Activated CD8-positive, alpha-beta T cell treated with anti-CD3 and anti-CD28 coated beads for 36 hours (primary cell): ENCODE measurements at regions not wholly inside any gene's neighbourhood (a gene's known extent, or its start where the extent isn't known, plus 50 kb on each side); places are given as distances from the start of the nearest gene placed in this dataset.
"Not testable (repeated sequence)": the region's sequence is repeated elsewhere in the genome, so short reads cannot be mapped to it uniquely, and the experiment has no call there.

Experiments
- ATAC-seq: fragments of 200-7000 bp; cut with Tn5 transposase; one replicate; pipeline ENCODE4 v1.10.0; 2021; ENCODE audit warnings: mild to moderate bottlenecking, moderate library complexity
- CTCF ChIA-PET: fragments of 350-600 bp; sonication (Branson Sonifier 250); formaldehyde crosslinking; loops from one replicate; lab custom pipeline; 2021; ENCODE audit warnings: antibody characterized with exemption; lab: Charles Lee
- POLR2A ChIA-PET: fragments of 350-600 bp; sonication (Branson Sonifier 250); formaldehyde crosslinking; loops from one replicate; lab custom pipeline; 2021; ENCODE audit warnings: antibody characterized with exemption; lab: Charles Lee
- DNase-seq: peaks from one replicate; pipeline ENCODE4 v3.0.0-alpha.2; 2020
- H3K27ac Mint-ChIP-seq: one replicate; pipeline ENCODE4 v1.8.0; 2021; ENCODE audit warnings: mild to moderate bottlenecking, mixed read lengths
- H3K27me3 Mint-ChIP-seq: one replicate; pipeline ENCODE4 v1.8.0; 2021; ENCODE audit warnings: mixed read lengths
- H3K36me3 Mint-ChIP-seq: one replicate; pipeline ENCODE4 v1.8.0; 2021; ENCODE audit warnings: low read depth, mixed read lengths
- H3K4me1 Mint-ChIP-seq: one replicate; pipeline ENCODE4 v1.8.0; 2021; ENCODE audit warnings: low read depth, mixed read lengths
- H3K4me3 Mint-ChIP-seq: one replicate; pipeline ENCODE4 v1.8.0; 2021; ENCODE audit warnings: mild to moderate bottlenecking, moderate library complexity, mixed read lengths
- H3K9me3 Mint-ChIP-seq: one replicate; pipeline ENCODE4 v1.8.0; 2021; ENCODE audit warnings: mixed read lengths
- CTCF ChIP-seq: fragments of 200-600 bp; IDR thresholded peaks from one replicate; pipeline ENCODE4 v1.8.0; 2022; ENCODE audit warnings: antibody characterized with exemption, mild to moderate bottlenecking
- intact Hi-C: fragments of 100-400 bp; cut with micrococcal nuclease; formaldehyde crosslinking; loops from one replicate; pipeline ENCODE4 v1.10.0; 2022

DNA sequence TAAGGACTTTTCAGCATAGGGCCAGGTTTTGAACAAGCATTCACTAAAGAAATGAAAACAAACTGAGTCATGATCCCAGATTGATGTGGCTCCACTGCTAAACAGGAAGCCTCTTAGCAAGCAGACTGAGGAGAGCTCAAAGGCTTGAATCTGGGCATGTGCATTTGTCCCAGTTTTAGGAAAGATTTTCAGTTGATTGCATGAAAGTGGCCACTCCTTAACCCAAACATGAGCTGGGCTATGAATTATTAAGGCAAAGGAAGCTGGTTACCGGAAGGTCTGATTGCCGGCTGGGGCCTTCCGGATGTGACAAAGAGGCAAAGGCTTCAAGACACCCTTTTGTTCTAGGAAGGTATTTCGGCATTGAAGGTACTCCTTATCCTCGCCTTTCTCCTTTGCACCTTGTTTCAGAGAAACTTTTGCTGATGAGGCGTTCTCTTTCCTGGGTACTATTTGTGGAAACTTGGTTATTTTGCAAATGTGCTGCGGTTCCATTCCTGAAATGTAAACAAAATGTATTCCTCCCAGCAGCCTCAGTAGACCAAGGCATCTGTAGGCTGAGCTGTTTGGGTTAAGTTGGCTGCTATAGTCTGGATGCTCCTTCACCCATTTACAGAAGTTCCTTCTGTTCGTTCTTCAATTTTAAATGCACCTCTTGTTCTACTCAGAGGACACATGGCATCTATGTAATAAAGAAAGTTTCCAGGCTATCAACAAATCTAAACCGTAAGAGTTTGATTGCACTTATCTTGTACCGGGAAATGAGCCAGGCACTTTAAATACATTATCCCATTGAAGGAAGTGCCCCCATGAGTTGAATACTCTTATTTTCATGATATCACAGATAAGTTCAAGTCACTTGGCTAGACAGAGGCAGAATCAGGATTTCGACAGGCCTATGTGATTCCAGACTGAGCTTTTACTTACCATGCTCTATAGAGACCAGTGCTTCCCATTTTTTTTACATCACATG is 115.6 kb upstream of the METAP2 start:
- POLR2A ChIA-PET, result no interaction called here
- TF ChIP-seq CTCF, result no peak

DNA sequence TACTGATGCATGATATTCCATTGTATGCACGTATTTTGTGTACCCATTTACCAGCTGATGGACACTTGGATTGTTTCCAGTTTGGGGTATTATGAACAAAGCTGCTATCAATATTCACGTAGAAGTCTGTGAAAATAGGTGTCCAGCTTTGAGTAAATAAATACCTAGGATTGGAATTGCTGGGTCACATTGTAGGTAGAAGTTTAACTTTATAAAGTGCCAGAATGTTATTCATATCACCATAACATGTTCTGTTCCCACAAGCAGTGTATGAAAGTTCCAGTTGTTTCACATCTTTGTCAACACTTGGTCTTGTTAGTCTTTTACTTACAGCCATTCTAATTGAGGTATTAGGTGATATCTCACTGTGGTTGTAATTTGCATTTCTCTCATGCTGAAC is 108.0 kb upstream of the METAP2 start:
- ChIA-PET POLR2A (no interaction called here), CTCF (no interaction called here)
- no peak for ATAC-seq
- Mint-ChIP-seq H3K27me3 (peaks cover 4% of the 10 kb centered on the region), H3K4me3 (no peak overlapping the region), H3K27ac (no peak overlapping the region), H3K36me3 (no peaks in the 10 kb centered on the region), H3K4me1 (no peaks in the 10 kb centered on the region), H3K9me3 (no peaks in the 10 kb centered on the region)
- intact Hi-C loops, result no loop called here
- no peak for TF ChIP-seq CTCF
- DNase-seq, result no peak

More for the DNA sequence above, 115.6 kb upstream of the METAP2 start:
- Mint-ChIP-seq H3K4me1 (no peaks in the 10 kb centered on the region), H3K27me3 (no peaks in the 10 kb centered on the region), H3K9me3 (no peaks in the 10 kb centered on the region), H3K27ac (no peak overlapping the region), H3K4me3 (no peak overlapping the region), H3K36me3 (no peaks in the 10 kb centered on the region)
- DNase-seq, result no peak
- ATAC-seq, result no peak
- intact Hi-C loops, result no loop called here
- CTCF ChIA-PET, result interaction anchor here (1.0 kb wide), 1 partner anchor 81 kb away, joined by 3 read pairs; no protein-coding TSS in a partner anchor

- ATAC-seq, result no peak
- H3K27ac Mint-ChIP-seq, result no peak overlapping the region
- ChIA-PET POLR2A (interaction anchor here (0.6 kb wide), 1 partner anchor 37 kb away, joined by 3 read pairs; no protein-coding TSS in a partner anchor), CTCF (no interaction called here)
- intact Hi-C loops, result no loop called here
- DNase-seq, result no peak
- no peak overlapping the region for H3K4me3 Mint-ChIP-seq
- no peak for TF ChIP-seq CTCF
- H3K27me3 Mint-ChIP-seq, result peaks cover 6% of the 10 kb centered on the region
- no peaks in the 10 kb centered on the region for H3K36me3 Mint-ChIP-seq
- no peaks in the 10 kb centered on the region for H3K4me1 Mint-ChIP-seq
- no peaks in the 10 kb centered on the region for H3K9me3 Mint-ChIP-seq
These were observed 105.0 kb upstream of the METAP2 start for GRCh38 chr12:95368931-95369330.

GRCh38 chr12:95371571-95371970 is 102.4 kb upstream of the METAP2 start:
- DNase-seq (no peak), ATAC-seq (no peak)
- Mint-ChIP-seq H3K27ac (no peak overlapping the region), H3K36me3 (no peaks in the 10 kb centered on the region), H3K4me1 (no peaks in the 10 kb centered on the region), H3K9me3 (no peaks in the 10 kb centered on the region), H3K4me3 (no peak overlapping the region), H3K27me3 (peaks cover 4% of the 10 kb centered on the region)
- intact Hi-C loops, result no loop called here
- no peak for TF ChIP-seq CTCF
- POLR2A ChIA-PET, result no interaction called here
- CTCF ChIA-PET, result no interaction called here

GRCh38 chr12:95379481-95379880 is 94.5 kb upstream of the METAP2 start:
- H3K36me3 Mint-ChIP-seq, POLR2A ChIA-PET, CTCF ChIA-PET, H3K27ac Mint-ChIP-seq, H3K27me3 Mint-ChIP-seq, H3K9me3 Mint-ChIP-seq, intact Hi-C loops, ATAC-seq, H3K4me3 Mint-ChIP-seq, DNase-seq, H3K4me1 Mint-ChIP-seq: not testable (repeated sequence)

- not testable (repeated sequence) for H3K4me1 Mint-ChIP-seq
These were observed 93.6 kb upstream of the METAP2 start for GRCh38 chr12:95380334-95380733.

More at GRCh38 chr12:95380334-95380733, 93.6 kb upstream of the METAP2 start:
- ATAC-seq, DNase-seq, H3K4me3 Mint-ChIP-seq, POLR2A ChIA-PET, H3K27me3 Mint-ChIP-seq, H3K9me3 Mint-ChIP-seq, H3K36me3 Mint-ChIP-seq, intact Hi-C loops, H3K27ac Mint-ChIP-seq: not testable (repeated sequence)
- CTCF ChIA-PET, result interaction anchor here (0.6 kb wide), 1 partner anchor 10 kb away, joined by 3 read pairs; no protein-coding TSS in a partner anchor
